Liver (tissue), 8 donors: ENCODE measurements at regions not wholly inside any gene's neighbourhood (a gene's known extent, or its start where the extent isn't known, plus 50 kb on each side); places are given as distances from the start of the nearest gene placed in this dataset.

Experiments used
- DNase-seq: peaks from one replicate; pipeline ENCODE4 v3.0.0-alpha.2; 2017; ENCODE audit warnings: low spot score
- H3K27ac ChIP-seq, 2 donors: one replicate each; pipeline ENCODE4 v1.7.0; 2013; ENCODE audit warnings: inconsistent platforms in 2 of 2, low read length in 2 of 2, control low read depth in 1 of 2, low read depth in 1 of 2, mild to moderate bottlenecking in 1 of 2
- H3K27me3 ChIP-seq, 4 donors: one replicate each; pipeline versions ENCODE4 v1.6.1 to v1.7.0; 2013; ENCODE audit warnings: low read length in 3 of 4, inconsistent platforms in 1 of 4, mild to moderate bottlenecking in 1 of 4, moderate library complexity in 1 of 4; ENCODE audit not compliant: control insufficient read depth in 4 of 4, insufficient read depth in 4 of 4
- H3K36me3 ChIP-seq, 4 donors: one replicate each; pipeline versions ENCODE4 v1.6.1 to v1.7.0; 2013; ENCODE audit warnings: low read length in 3 of 4, mild to moderate bottlenecking in 3 of 4, low read depth in 1 of 4, moderate library complexity in 1 of 4; ENCODE audit not compliant: control insufficient read depth in 4 of 4, insufficient read depth in 3 of 4
- H3K4me1 ChIP-seq, 4 donors: one replicate each; pipeline versions ENCODE4 v1.6.1 to v1.7.0; 2013; ENCODE audit warnings: low read length in 3 of 4, mild to moderate bottlenecking in 3 of 4, moderate library complexity in 1 of 4; ENCODE audit not compliant: control insufficient read depth in 4 of 4, insufficient read depth in 4 of 4
- H3K4me3 ChIP-seq, 3 donors: one replicate each; pipeline versions ENCODE4 v1.6.1 to v1.7.0; 2013; ENCODE audit warnings: low read length in 3 of 3, control low read depth in 1 of 3, low read depth in 1 of 3, mild to moderate bottlenecking in 1 of 3
- H3K9ac ChIP-seq, 2 donors: one replicate each; pipeline ENCODE4 v1.7.0; 2013; ENCODE audit warnings: low read length in 2 of 2, mild to moderate bottlenecking in 2 of 2, moderate library complexity in 2 of 2, control low read depth in 1 of 2, low read depth in 1 of 2
- H3K9me3 ChIP-seq, 4 donors: one replicate each; pipeline versions ENCODE4 v1.6.1 to v1.7.0; 2013; ENCODE audit warnings: low read length in 3 of 4; ENCODE audit not compliant: control insufficient read depth in 4 of 4
- ATF3 ChIP-seq: IDR thresholded peaks from 2 replicates; pipeline ENCODE4 v1.6.1; 2016; ENCODE audit warnings: antibody characterized with exemption
- CTCF ChIP-seq: fragments of 150-350 bp; IDR thresholded peaks from 2 replicates; pipeline ENCODE4 v1.5.1; 2017; ENCODE audit warnings: improper control_type of control experiment, low read depth, low read length; ENCODE audit not compliant: missing input control
- EGR1 ChIP-seq, 2 donors: IDR thresholded peaks; 2 replicates each; pipeline ENCODE4 v1.6.1; 2016 to 2018; ENCODE audit warnings: antibody characterized with exemption in 2 of 2, low read depth in 2 of 2
- FOXA1 ChIP-seq: IDR thresholded peaks from 2 replicates; pipeline ENCODE4 v1.6.1; 2016; ENCODE audit warnings: antibody characterized with exemption
- FOXA2 ChIP-seq: IDR thresholded peaks from 2 replicates; pipeline ENCODE4 v1.6.1; 2016; ENCODE audit warnings: antibody characterized with exemption
- GABPA ChIP-seq, 2 donors: IDR thresholded peaks in 1 of 2; conservative IDR thresholded peaks in 1 of 2; 2 replicates each; pipeline ENCODE4 v1.6.1; 2016; ENCODE audit warnings: antibody characterized with exemption in 2 of 2, mild to moderate bottlenecking in 1 of 2, moderate library complexity in 1 of 2
- HNF4A ChIP-seq, 2 donors: conservative IDR thresholded peaks; 2 replicates each; pipeline ENCODE4 v1.6.1; 2016; ENCODE audit warnings: antibody characterized with exemption in 2 of 2, mild to moderate bottlenecking in 2 of 2
- HNF4G ChIP-seq: IDR thresholded peaks from 2 replicates; pipeline ENCODE4 v1.6.1; 2016; ENCODE audit warnings: antibody characterized with exemption
- JUND ChIP-seq, 2 donors: IDR thresholded peaks; 2 replicates each; pipeline ENCODE4 v1.6.1; 2016; ENCODE audit warnings: antibody characterized with exemption in 2 of 2
- MAX ChIP-seq: IDR thresholded peaks from 2 replicates; pipeline ENCODE4 v1.6.1; 2016; ENCODE audit warnings: antibody characterized with exemption
- NR2F2 ChIP-seq: IDR thresholded peaks from 2 replicates; pipeline ENCODE4 v1.6.1; 2016; ENCODE audit warnings: antibody characterized with exemption
- RAD21 ChIP-seq, 2 donors: IDR thresholded peaks; 2 replicates each; pipeline ENCODE4 v1.6.1; 2016; ENCODE audit warnings: antibody characterized with exemption in 2 of 2, mild to moderate bottlenecking in 2 of 2
- REST ChIP-seq: IDR thresholded peaks from 2 replicates; pipeline ENCODE4 v1.6.1; 2016; ENCODE audit warnings: antibody characterized with exemption, mild to moderate bottlenecking
- RXRA ChIP-seq, 2 donors: IDR thresholded peaks; 2 replicates each; pipeline ENCODE4 v1.6.1; 2017 to 2018; ENCODE audit warnings: antibody characterized with exemption in 2 of 2, mild to moderate bottlenecking in 1 of 2
- SP1 ChIP-seq: IDR thresholded peaks from 2 replicates; pipeline ENCODE4 v1.6.1; 2018; ENCODE audit warnings: antibody characterized with exemption, mild to moderate bottlenecking
- TAF1 ChIP-seq: conservative IDR thresholded peaks from 2 replicates; pipeline ENCODE4 v1.6.1; 2016; ENCODE audit warnings: antibody characterized with exemption, mild to moderate bottlenecking
- YY1 ChIP-seq: IDR thresholded peaks from 2 replicates; pipeline ENCODE4 v1.6.1; 2016; ENCODE audit warnings: antibody characterized with exemption, mild to moderate bottlenecking
- ZBTB33 ChIP-seq: IDR thresholded peaks from 2 replicates; pipeline ENCODE4 v1.6.1; 2016; ENCODE audit warnings: antibody characterized with exemption
- WGBS: extraction: QIAGEN DNeasy Blood & Tissue Kit; methylation state at CpG from one replicate; pipeline ENCODE4 v1.1.7; 2013; 5-methylcytosine and 5-hydroxymethylcytosine counted together
- donor health status: healthy.
- donor health status: healthy.
- donor health status: healthy.
- donor health status: healthy.
- donor health status: healthy.

- no peaks in the 10 kb centered on the region for H3K36me3 ChIP-seq
- no peak for DNase-seq
- no peaks in the 10 kb centered on the region for H3K9me3 ChIP-seq
- no peak overlapping the region for H3K27ac ChIP-seq
- H3K4me3 ChIP-seq = no peak overlapping the region
- H3K9ac ChIP-seq = no peak overlapping the region
- TF ChIP-seq TAF1 (no peak), ATF3 (no peak), GABPA (IDR thresholded peaks at IDR 0.05 in 1 of 2, conservative IDR thresholded peaks at IDR 0.05 in 1 of 2) (no peak), NR2F2 (no peak), EGR1 (IDR thresholded peaks at IDR 0.05; ENCODE audit: low read depth in 2 of 2) (no peak), RXRA (IDR thresholded peaks at IDR 0.05) (no peak), HNF4A (conservative IDR thresholded peaks at IDR 0.05) (no peak), MAX (no peak), RAD21 (IDR thresholded peaks at IDR 0.05) (no peak), HNF4G (no peak), YY1 (no peak), SP1 (no peak), ZBTB33 (no peak), JUND (IDR thresholded peaks at IDR 0.05) (no peak)
- H3K4me1 ChIP-seq = no peaks in the 10 kb centered on the region
- WGBS = 80% methylated on average over 12 of the region's 12 CpGs
- no peaks in the 10 kb centered on the region for H3K27me3 ChIP-seq
Measured at GRCh38 chr2:72035518-72036172, 112.0 kb downstream of the CYP26B1 start.

GRCh38 chr2:72034353-72035095, 113.1 kb downstream of the CYP26B1 start:
- Histone ChIP-seq H3K9me3 (no peaks in the 10 kb centered on the region), H3K36me3 (no peaks in the 10 kb centered on the region), H3K27ac (no peak overlapping the region), H3K4me3 (no peak overlapping the region), H3K27me3 (no peaks in the 10 kb centered on the region), H3K9ac (no peak overlapping the region), H3K4me1 (no peaks in the 10 kb centered on the region)
- no peak for TF ChIP-seq SP1
- no peak for TF ChIP-seq GABPA (IDR thresholded peaks at IDR 0.05 in 1 of 2, conservative IDR thresholded peaks at IDR 0.05 in 1 of 2)
- no peak for TF ChIP-seq YY1
- TF ChIP-seq ZBTB33 = no peak
- no peak for TF ChIP-seq CTCF
- no peak for TF ChIP-seq ATF3
- no peak for TF ChIP-seq RAD21 (IDR thresholded peaks at IDR 0.05)
- TF ChIP-seq NR2F2 = no peak
- TF ChIP-seq HNF4G = no peak
- no peak for TF ChIP-seq MAX
- no peak for TF ChIP-seq TAF1
- TF ChIP-seq EGR1 (IDR thresholded peaks at IDR 0.05; ENCODE audit: low read depth in 2 of 2) = no peak
- TF ChIP-seq REST = no peak
- no peak for TF ChIP-seq HNF4A (conservative IDR thresholded peaks at IDR 0.05)
- no peak for TF ChIP-seq FOXA1
- TF ChIP-seq FOXA2 = no peak
- no peak for TF ChIP-seq RXRA (IDR thresholded peaks at IDR 0.05)
- TF ChIP-seq JUND (IDR thresholded peaks at IDR 0.05) = no peak
- 86% methylated on average over 14 of the region's 14 CpGs for WGBS
- DNase-seq = peak; percentile 27
